ENCODE measurements at regions not wholly inside any gene's neighbourhood (a gene's known extent, or its start where the extent isn't known, plus 50 kb on each side); places are given as distances from the start of the nearest gene placed in this dataset.
"Not testable (repeated sequence)": the region's sequence is repeated elsewhere in the genome, so short reads cannot be mapped to it uniquely, and the experiment has no call there.

DNA sequence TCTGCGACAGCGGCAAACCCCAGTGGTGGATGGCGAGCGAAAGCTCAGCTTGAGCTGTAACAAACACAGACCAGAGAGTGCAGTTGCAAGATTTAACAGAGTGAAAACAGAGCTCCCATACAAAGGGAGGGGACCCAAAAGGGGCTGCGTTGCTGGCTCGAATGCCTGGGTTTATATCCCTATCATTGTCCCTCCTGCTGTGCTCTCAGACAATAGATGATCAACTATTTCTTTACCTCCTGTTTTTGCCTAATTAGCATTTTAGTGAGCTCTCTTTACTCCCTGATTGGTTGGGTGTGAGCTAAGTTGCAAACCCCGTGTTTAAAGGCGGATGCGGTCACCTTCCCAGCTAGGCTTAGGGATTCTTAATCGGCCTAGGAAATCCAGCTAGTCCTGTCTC lies 1304.4 kb downstream of the ROBO2 start:
- DNase-seq = not testable (repeated sequence)

DNA sequence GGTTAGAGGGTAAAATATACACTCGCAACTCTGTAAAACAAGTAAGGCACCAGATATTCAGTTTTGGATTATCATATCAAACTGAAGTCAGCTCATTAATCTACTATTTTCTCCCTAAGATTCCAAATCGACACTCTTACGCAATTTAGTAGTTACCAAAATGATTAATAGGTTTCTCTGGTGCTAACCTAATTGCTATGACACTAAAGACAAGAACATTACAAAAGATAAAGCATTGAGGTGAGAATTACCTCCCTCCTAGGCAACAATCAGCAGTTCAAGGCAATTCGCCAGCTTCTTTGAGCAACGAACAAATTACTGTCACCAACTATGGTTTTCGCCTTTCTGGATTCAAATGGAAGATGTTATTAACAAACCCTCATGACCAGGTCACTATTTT lies 1305.0 kb downstream of the ROBO2 start:
- DNase-seq = no peak

DNA sequence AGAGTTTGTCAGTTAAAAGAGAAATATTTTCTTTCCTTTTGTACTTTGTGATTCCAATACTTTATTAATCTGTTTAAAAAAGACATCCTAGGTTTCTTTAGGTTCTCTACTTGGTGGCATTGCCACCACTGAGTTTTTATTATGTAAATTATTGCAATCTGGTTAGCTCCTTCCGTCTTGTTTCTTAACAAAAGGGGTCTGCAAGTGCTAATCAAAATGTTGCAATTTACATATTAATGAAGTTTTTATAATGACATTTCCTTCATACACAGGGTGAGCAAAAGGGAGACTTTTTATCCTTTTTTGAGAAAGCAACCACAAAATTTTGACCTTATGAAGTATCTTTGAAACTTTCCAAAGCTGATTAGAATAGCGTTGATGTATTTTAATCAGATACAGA lies 1307.3 kb downstream of the ROBO2 start:
- DNase-seq = no peak

DNA sequence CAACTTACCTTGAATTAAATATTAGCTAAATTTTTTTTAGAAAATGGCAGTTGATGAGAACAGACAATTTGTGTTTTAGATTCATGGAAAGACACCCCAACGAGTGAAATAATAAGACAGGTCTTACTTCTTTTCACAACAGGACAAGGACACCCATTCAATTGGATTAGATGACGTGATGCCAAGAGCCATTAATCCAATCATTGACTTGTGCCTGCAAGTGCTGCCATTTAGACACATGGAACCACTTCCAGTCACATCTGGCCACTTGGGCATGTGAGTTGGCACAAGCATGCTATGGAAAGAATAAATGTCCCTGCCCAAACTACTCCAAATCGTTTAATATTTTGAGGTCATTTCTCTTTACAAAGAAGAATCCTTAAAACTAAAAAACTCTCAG lies 1308.8 kb downstream of the ROBO2 start:
- DNase-seq = no peak

DNA sequence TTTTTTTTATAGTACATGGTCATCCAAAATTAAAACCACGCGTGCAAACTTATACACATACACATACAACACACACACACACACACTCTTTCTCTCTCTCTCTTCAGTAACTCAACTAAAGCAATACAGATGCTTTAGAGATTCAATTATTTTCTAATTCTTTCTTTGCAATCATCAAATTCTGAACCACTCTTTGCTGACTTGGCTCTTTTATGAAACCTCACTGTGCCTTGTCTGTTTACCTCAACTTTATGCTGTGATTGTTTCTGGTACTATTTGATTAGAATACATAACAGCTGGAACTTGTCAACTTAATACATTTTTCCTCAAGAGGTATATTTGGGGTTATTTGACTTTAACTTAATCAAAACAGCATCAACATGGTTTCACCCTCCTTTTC lies 1309.7 kb downstream of the ROBO2 start:
- no peak for DNase-seq

DNA sequence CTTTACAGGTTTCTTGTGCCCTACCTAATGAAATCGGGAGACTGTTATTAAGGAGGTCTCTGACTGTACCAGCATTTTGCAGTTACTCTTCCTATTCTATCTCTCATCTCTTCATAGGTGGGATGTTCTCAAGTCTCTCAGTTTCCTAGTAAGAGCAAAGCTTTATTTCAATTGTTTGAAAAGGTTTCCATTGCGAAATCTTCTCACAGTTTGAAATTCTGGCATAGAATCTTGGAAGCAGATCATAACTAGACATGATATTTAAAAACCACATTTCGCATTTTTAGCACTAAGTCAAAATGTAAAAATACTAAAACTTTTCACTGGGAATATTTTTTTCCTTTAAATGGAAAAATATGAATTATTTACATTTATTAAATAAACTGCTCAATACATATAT lies 1311.4 kb downstream of the ROBO2 start:
- DNase-seq = no peak

DNA sequence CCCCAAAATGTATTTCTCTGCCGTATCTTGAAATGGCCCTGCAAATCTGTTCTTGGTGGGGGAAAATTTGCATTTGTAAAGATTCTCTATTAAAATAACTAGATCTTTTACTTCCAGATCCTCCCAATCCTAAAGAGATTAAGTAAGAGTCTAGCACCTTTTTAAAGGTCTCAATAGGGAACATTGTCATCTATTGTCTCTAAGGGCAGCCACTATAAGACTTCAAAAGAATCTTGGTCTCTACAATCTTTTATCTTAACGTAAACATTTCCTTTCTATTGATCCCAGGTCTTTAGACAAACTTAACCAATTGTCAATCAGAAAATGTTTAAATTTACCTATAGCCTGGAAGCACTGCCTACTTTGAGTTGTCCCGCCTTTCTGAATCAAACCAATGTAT lies 1313.3 kb downstream of the ROBO2 start:
- no peak for DNase-seq

DNA sequence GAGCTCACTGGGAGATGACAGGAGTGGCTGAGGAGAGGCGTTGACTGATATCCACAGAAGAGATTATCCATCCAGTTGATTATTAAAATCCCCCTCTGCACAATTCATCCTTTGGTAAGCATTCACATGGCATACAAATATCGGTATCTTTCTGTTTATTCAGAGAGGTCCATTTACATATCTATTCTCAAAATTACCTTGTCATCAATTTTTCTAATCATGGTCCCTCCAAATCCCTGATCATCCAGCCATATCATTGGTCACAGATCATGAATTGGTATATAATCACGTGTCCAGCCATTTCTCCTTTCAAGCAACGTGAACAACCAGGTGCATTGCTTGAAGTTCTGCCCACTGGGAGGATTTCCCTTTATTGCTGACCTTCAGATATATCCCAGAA lies 1321.0 kb downstream of the ROBO2 start:
- DNase-seq = no peak

DNA sequence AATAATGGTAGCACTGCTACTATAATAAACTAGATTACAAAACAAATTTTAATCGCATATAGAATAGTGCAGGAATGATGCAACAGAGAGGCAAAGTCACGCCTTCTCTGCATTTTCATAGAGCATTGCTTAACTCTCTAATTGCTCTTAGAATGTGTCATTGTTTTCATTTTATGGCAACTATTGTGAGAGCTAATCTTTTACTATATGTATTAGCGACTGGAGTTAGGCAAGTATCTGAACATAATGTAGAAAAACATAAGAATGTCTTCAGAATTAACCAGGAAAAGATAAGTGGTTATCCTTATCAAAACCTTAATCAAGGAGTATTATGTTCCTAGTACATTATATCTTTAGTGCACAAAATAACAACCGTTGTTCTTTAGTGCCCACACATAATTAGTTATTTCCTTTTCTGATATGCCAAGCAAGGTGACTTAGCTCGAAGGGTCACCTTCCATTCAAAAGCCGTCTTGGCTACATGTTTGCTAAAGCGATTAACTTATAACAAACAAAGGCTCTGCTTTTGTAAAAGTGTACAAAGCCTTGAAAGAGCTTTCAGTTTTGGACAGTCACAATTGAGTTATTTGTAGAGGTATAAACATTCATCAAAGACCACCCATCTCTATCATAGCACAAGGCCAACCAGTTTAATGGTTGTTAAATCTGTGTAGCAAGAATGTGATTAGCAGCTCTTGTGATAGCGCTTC lies 1328.9 kb downstream of the ROBO2 start:
- DNase-seq = no peak

DNA sequence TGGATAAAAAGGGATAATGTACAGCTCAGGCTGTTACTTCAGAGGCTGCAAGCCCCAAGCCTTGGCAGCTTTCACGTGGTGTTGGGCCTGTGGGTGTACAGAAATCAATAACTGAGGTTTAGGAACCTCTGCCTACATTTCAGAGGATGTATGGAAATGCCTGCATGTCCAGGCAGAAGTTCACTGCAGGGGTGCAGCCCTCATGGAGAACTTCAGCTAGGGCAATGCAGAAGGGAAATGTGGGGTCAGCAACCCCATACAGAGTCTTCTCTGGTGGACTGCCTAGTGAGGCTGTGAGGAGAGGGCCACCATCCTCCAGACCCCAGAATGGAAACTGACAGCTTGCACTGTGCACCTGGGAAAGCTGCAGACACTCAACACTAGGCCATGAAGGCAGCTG lies 1350.3 kb downstream of the ROBO2 start:
- DNase-seq = no peak

DNA sequence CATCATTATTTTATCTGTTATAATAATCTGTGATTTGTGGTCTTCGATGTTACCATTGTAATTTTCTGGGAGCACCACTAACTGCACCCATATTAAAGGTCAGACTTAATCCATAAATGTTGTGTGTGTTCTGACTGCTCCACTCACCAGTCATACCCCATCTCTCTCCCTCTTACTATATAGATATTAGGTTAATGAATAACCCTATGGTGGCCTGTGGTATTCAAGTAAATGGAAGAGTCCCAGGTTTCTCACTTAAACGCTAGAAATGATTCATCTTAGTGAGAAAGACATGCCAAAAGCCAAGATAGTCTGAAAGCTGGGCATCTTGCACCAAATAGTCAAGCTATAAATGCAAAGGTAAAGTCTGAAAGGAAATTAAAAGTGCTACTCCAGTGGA lies 1358.5 kb downstream of the ROBO2 start:
- DNase-seq = no peak

DNA sequence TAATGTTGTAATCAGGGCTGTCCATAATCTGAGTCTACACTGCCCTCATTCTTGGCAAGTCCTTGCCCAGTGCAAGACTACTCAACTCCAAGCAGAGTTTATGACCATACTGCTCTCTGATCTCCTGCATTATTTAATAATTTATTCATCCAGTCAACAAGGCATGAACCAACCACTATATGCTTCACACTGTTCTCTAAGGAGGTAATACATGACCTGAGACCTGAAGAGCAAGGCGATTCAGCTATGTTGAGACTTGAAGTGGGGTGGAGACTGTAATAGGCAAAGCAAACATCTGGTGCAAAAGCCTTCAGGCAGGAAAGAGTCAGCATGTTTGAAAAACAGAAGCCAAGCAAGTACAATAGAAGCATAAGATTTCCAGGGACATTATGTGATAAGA lies 1362.8 kb downstream of the ROBO2 start:
- DNase-seq = no peak

DNA sequence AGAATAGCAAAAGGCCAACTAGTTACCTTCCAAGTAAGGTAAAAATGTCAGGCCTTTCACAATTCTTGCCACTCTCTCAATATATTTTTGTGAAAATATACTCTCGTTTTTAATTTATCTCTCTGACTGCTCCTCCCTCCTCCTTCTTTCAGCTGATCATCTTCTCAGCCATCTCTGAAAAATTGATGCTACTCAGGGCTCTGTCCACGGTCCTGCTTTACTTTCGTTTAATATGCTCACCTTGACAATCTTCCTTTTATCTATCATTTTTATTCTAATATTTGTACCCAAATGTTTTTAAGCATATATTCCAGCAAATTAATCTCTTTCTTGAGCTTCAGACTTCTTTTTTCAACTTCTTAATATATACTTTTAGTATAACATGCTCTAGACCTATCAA lies 1362.1 kb downstream of the ROBO1 start:
- no peak for DNase-seq

DNA sequence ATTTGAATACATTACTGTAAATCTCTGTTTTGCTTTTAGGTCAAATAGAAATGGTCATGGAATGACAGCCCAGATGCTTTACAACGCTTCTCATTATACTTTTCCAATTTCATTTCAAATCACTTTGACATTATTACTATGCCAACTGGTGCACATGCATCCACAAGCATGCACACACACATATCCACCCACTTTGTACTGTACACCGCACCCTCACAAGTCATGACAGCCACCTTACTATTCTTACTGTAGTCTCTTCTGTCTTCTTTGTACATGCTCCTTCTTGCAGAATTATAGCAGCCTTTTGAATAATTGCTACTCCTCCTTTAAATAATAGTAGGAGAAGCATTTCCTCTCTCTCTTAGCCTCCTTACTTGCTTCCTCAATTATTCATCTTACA lies 1361.4 kb downstream of the ROBO1 start:
- no peak for DNase-seq

DNA sequence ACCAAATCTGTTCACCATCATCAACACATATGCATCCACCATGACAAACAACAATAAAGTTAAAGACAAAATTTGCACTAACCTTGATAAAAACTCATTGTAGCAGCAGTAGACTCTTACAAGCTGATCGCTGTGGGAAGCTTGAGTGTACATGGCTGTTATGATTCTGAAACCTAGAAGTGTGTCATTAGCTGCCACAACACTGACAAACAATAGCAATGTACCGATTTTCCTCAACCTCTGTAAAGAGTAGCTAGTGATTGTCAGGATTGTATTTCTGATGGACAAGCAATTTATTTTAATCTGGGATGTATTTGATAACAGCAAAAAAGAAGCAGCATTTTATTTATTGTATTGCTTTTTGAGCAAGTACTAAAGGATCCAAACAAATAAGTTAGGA lies 1357.7 kb downstream of the ROBO1 start:
- no peak for DNase-seq

DNA sequence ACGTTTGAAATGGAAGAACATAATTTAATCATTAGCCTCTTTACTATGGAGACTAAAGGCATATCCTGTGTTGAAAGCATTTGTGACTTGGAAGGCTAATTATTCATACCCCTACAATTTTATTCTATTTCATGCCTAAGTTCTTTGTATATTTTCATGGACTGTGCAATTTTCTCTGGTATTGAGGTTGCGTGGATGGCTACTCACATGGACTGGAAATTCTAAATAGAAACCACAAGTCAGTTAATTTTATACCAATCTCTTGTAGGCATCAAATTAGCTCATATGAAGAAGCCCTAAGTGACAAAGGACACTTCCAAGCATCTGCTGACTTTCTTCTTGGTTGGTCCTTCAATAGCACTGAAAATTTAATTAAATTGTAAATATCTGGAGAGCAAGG lies 1353.5 kb downstream of the ROBO1 start:
- DNase-seq = no peak

DNA sequence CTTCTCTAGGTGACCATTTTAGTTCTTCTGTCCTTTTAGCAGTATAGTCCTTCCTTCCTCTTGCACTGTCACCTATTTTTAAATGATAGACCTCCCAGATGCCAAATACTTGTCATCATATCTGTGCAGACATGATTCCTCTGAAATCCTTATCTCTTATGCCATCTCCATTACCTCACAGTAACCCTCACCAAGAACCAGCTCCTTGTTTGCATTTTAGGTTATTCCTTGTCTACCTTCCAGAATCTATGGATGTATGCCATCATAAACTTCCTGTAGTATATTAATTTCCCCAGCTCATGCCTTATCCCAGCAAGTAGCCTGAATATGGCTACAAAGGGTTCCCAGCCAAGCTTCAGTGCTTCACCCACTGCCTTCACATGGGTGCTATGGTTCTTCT lies 1347.2 kb downstream of the ROBO1 start:
- no peak for DNase-seq

DNA sequence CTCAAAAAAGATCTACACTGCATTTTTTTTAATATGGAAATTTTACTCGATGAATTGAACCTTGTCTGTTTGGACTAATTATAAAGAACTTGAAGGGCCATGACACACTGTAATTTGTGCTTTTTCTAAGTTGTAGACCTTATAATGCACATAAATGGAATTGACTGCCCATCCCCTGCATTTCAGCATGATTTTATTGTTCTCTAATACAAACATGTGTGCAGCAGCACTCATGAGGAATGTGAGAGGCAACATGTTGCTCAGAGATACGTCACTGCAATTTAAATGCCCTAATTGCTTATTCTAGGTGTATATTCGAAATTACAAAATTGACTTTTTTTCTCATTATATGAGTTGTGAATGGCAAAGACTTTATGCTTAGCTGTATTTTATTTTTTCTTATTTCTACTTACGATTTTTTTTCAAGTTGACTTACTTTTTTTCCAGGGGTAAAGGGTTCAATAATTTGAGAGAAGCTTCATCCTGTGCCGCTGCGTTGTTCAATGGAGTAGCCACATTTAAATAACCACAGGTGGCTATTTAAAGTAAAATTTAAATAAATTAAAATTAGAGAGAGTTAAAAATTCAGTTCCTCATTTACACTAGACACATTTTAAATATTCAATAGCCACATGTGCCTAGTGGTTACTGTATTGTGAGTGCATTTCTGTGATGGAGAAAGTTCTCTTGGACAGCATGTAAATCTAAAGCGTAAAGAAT lies 1346.4 kb downstream of the ROBO1 start:
- no peak for DNase-seq

DNA sequence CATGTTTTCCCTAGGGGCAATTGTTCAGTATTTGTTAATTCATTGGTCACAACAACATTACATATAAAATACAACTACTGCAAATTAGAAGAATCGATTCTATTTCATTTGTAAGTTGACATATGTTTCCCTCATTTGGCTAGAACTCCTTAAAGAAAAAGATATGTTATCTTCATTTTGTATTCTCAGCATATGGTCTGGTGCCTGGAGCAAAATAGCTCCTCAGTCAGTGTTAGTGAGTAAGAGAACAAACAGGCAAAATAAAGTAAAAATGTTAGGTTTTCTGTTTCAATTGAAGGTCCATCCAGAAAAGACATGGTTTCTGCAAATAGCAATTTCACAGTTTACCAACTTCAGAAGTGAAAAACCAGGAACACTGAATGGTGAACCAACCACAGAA lies 1343.1 kb downstream of the ROBO1 start:
- DNase-seq = no peak

DNA sequence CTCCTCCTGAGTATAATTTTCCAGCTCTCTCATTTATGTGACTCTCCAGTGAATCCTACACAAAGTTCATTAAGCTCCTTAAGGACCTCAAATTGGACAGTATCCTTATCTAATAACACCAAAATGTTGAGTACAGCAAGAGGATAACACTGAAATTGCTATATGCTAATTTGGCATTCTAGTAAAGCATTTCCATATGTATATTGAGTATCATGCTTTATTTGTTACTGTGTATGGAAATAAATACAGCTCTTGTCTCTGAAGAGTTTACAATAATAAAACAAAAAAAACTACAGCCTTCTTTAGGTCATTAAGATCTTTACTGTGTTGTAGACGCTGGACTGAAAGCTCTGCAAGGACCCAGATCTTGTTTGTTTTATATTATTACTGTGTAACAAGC lies 1341.3 kb downstream of the ROBO1 start:
- DNase-seq = no peak

DNA sequence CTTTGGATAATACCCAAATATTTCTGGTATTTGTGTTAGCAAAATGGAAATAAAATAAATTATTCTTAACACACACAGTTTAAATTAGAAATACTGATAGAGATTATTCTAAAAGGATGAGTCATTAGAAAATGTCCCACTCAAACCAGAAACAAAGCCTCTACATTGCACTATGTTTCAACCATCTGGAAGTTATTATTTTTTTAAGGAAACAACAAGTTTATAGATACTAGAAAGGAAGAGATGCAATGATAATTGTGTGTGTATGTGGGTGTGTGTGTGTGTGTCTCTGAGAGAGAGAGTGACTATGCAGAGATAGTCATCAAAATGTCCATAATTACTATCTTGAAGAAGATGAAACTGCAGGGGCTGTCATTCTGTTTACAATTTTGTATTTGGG lies 1340.5 kb downstream of the ROBO1 start:
- no peak for DNase-seq

DNA sequence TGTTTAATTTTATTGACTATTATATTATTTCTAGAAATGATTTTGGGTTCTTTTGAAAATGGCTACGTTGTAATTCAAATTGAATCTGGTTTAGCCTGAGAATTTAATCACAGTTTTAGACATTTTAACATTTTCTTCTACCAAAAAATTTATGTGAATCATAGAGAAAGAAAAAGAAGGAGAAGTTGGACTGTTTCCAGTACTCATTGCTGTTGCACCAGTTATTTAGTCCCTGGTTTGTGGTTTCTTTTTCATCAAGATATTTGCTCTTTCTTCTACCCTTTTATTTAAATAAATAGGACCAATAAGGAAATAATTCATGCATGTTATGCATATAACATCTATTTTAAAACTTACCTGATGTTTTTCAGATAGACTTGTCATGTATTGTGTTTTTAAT lies 1337.1 kb downstream of the ROBO1 start:
- DNase-seq = no peak

DNA sequence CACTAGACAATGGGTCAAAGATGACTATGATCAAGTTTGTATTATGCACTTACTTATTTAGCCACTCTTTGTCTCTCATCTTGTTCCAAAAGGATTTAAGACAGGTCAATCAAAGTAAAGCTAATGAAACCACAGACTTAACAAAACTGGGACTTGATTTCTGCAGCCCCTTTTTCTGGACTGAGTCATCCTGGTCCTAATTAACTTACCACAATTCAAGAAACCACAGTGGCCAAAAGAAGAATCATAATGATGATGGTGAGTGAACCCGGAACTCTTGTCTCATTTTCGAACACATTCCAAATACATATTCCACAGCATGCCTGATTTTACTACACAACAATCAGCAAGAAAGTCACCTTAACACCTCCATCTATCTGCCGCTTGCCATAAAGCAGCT lies 1333.0 kb downstream of the ROBO1 start:
- no peak for DNase-seq

DNA sequence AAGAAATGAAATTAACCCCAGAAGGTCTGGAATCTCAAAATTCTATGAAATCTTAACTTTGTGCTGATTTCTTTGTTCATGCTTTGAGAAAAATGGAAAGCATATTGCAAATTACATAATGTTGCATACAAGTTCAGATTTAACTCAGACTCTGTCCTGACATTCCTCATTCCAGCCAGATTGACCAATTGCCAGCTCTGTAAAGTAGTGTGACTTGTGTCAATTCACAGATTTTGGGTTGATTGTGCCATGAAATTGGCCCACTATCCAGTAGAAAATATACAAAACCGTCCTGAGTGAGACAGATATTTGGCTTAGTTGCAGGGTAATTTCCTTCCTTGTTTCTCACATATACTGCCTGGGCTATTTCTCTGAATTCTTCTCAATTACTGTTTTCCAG lies 1312.6 kb downstream of the ROBO1 start:
- no peak for DNase-seq
